Spleen (tissue), 11 donors: ENCODE measurements at regions not wholly inside any gene's neighbourhood (a gene's known extent, or its start where the extent isn't known, plus 50 kb on each side); places are given as distances from the start of the nearest gene placed in this dataset.

ENCODE experiments used
- DNase-seq: peaks from one replicate; pipeline ENCODE4 v3.0.0-alpha.2; 2020
- H3K27ac ChIP-seq, 8 donors: fragments of 200-600 bp; sonication (generic) in 7 of 8; 1 replicate in 4 of 8; 2 replicates in 4 of 8; pipeline versions ENCODE4 v1.5.0 to v1.8.0; 2016 to 2021; ENCODE audit warnings: inconsistent platforms in 4 of 8, mild to moderate bottlenecking in 4 of 8, moderate library complexity in 1 of 8
- H3K27me3 ChIP-seq, 7 donors: fragments of 200-600 bp; sonication (generic) in 6 of 7; replicated peaks in 1 of 7; 1 replicate in 4 of 7; 2 replicates in 3 of 7; pipeline versions ENCODE4 v1.5.0 to v1.8.0; 2016 to 2021; ENCODE audit warnings: inconsistent platforms in 3 of 7, mild to moderate bottlenecking in 1 of 7
- H3K36me3 ChIP-seq, 6 donors: fragments of 200-600 bp; sonication (generic) in 5 of 6; 1 replicate in 4 of 6; 2 replicates in 2 of 6; pipeline versions ENCODE4 v1.5.0 to v1.8.0; 2016 to 2021; ENCODE audit warnings: inconsistent platforms in 2 of 6
- H3K4me1 ChIP-seq, 6 donors: fragments of 200-600 bp; sonication (generic) in 5 of 6; 1 replicate in 3 of 6; 2 replicates in 3 of 6; pipeline versions ENCODE4 v1.5.0 to v1.8.0; 2016 to 2021; ENCODE audit warnings: inconsistent platforms in 3 of 6
- H3K4me3 ChIP-seq, 8 donors: fragments of 200-600 bp; sonication (generic) in 7 of 8; 1 replicate in 4 of 8; 2 replicates in 4 of 8; pipeline versions ENCODE4 v1.5.0 to v1.8.0; 2016 to 2021; ENCODE audit warnings: inconsistent platforms in 4 of 8, mild to moderate bottlenecking in 4 of 8, moderate library complexity in 2 of 8
- H3K9me3 ChIP-seq, 8 donors: fragments of 200-600 bp; sonication (generic) in 7 of 8; 1 replicate in 4 of 8; 2 replicates in 4 of 8; pipeline versions ENCODE4 v1.5.0 to v1.8.0; 2016 to 2021; ENCODE audit warnings: inconsistent platforms in 4 of 8
- POLR2A ChIP-seq, 3 donors: fragments of 450-650 bp; IDR thresholded peaks; one replicate each; pipeline ENCODE4 v1.5.1; 2017; ENCODE audit warnings: antibody characterized with exemption in 3 of 3, mild to moderate bottlenecking in 1 of 3
- POLR2AphosphoS5 ChIP-seq, 3 donors: sonication (generic); formaldehyde crosslinking; IDR thresholded peaks; one replicate each; pipeline ENCODE4 v1.5.1; 2017; ENCODE audit warnings: antibody characterized with exemption in 3 of 3
- WGBS, 5 donors: extraction: QIAGEN DNeasy Blood & Tissue Kit in 3 of 5; methylation state at CpG; one replicate each; pipeline versions ENCODE4 v1.1.5 to v1.1.7; 2013 to 2018; 5-methylcytosine and 5-hydroxymethylcytosine counted together
- intact Hi-C: fragments of 100-400 bp; cut with DNase I; formaldehyde crosslinking; loops from one replicate; pipeline ENCODE4 v1.15.0; 2023; ENCODE audit warnings: low total_unique reads
- TF ChIP-seq, protein P1 (sequence below), 11 experiments: fragments of 200-600 bp in 7 of 11; fragments of 450-650 bp in 4 of 11; sonication (generic) in 4 of 11; IDR thresholded peaks in 8 of 11; conservative IDR thresholded peaks in 3 of 11; 1 replicate in 7 of 11; 2 replicates in 4 of 11; pipeline versions ENCODE4 v1.4.0 to v1.8.0; 2016 to 2021; ENCODE audit warnings: antibody characterized with exemption in 11 of 11, inconsistent platforms in 4 of 11, mild to moderate bottlenecking in 1 of 11
- donor health status: healthy with polysubstance abuse.
- donor health status: DM: no; HTN: no; CAD: no; lungs with moderate emphysema.
- donor health status: DM: no; HTN: no; CAD: no.
- donor health status: Bipolar disorder and iron deficiency.
- donor health status: healthy.
- donor health status: DM: no; HTN: no; CAD: no.
- donor health status: DM: yes; HTN: yes; CAD: no.

- intact Hi-C loops = no loop called here
- no peak overlapping the region for H3K4me3 ChIP-seq
- H3K27me3 ChIP-seq = peaks cover 0 to 5% (median 0%) of the 10 kb centered on the region in 7 donors
- H3K36me3 ChIP-seq = no peaks in the 10 kb centered on the region
- no peak overlapping the region for H3K27ac ChIP-seq
- no peaks in the 10 kb centered on the region for H3K4me1 ChIP-seq
- TF ChIP-seq POLR2A (IDR thresholded peaks at IDR 0.05) (no peak), POLR2AphosphoS5 (IDR thresholded peaks at IDR 0.05) (no peak)
- TF ChIP-seq, protein P1, sequence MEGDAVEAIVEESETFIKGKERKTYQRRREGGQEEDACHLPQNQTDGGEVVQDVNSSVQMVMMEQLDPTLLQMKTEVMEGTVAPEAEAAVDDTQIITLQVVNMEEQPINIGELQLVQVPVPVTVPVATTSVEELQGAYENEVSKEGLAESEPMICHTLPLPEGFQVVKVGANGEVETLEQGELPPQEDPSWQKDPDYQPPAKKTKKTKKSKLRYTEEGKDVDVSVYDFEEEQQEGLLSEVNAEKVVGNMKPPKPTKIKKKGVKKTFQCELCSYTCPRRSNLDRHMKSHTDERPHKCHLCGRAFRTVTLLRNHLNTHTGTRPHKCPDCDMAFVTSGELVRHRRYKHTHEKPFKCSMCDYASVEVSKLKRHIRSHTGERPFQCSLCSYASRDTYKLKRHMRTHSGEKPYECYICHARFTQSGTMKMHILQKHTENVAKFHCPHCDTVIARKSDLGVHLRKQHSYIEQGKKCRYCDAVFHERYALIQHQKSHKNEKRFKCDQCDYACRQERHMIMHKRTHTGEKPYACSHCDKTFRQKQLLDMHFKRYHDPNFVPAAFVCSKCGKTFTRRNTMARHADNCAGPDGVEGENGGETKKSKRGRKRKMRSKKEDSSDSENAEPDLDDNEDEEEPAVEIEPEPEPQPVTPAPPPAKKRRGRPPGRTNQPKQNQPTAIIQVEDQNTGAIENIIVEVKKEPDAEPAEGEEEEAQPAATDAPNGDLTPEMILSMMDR (IDR thresholded peaks at IDR 0.05 in 8 of 11, conservative IDR thresholded peaks at IDR 0.05 in 3 of 11) = no peak
- DNase-seq = no peak
- 41 to 51% (median 45%) methylated on average over 3 of the region's 3 CpGs for WGBS, 5 donors
- H3K9me3 ChIP-seq = peaks cover 0 to 13% (median 0%) of the 10 kb centered on the region in 8 donors
These were observed 288.9 kb upstream of the CDH4 start for GRCh38 chr20:60963146-60963545.

GRCh38 chr20:60964911-60965310 lies 287.1 kb upstream of the CDH4 start:
- 84 to 93% (median 87%) methylated on average over 4 of the region's 4 CpGs for WGBS, 5 donors
- no peaks in the 10 kb centered on the region for H3K36me3 ChIP-seq
- peaks cover 0 to 5% (median 0%) of the 10 kb centered on the region in 7 donors for H3K27me3 ChIP-seq
- no peaks in the 10 kb centered on the region for H3K4me1 ChIP-seq
- TF ChIP-seq POLR2A (IDR thresholded peaks at IDR 0.05) = no peak
- TF ChIP-seq, protein P1 (IDR thresholded peaks at IDR 0.05 in 8 of 11, conservative IDR thresholded peaks at IDR 0.05 in 3 of 11) = no peak
- no peak for TF ChIP-seq POLR2AphosphoS5 (IDR thresholded peaks at IDR 0.05)
- intact Hi-C loops = no loop called here
- H3K27ac ChIP-seq = no peak overlapping the region
- peaks cover 0 to 10% (median 0%) of the 10 kb centered on the region in 8 donors for H3K9me3 ChIP-seq
- DNase-seq = no peak
- H3K4me3 ChIP-seq = no peak overlapping the region

DNA sequence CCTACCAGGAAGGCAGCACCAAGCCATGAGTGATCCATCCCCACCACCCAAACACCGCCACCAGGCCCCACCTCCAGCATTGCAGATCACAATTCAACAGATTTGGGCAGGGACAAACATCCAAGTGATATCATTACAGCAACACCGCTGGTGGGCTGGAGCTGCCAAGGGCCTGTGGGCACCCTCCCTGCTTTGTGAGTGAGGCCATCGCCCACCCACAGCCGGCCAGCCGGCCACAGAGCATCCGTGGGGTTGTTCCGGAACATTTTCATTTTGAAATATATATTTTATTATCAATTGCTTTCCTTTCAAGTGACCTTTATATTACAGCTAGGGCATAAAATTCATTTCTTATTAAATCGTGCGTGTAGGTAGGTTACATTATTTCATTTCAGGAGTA lies 286.0 kb upstream of the CDH4 start:
- Histone ChIP-seq H3K4me1 (no peaks in the 10 kb centered on the region), H3K36me3 (no peaks in the 10 kb centered on the region), H3K27me3 (peaks cover 0 to 5% (median 0%) of the 10 kb centered on the region in 7 donors), H3K9me3 (peaks cover 0 to 10% (median 0%) of the 10 kb centered on the region in 8 donors), H3K4me3 (no peak overlapping the region), H3K27ac (no peak overlapping the region)
- intact Hi-C loops = no loop called here
- 73 to 83% (median 81%) methylated on average over 9 of the region's 9 CpGs for WGBS, 5 donors
- no peak for TF ChIP-seq POLR2AphosphoS5 (IDR thresholded peaks at IDR 0.05)
- no peak for TF ChIP-seq POLR2A (IDR thresholded peaks at IDR 0.05)
- TF ChIP-seq, protein P1 (IDR thresholded peaks at IDR 0.05 in 8 of 11, conservative IDR thresholded peaks at IDR 0.05 in 3 of 11) = no peak
- no peak for DNase-seq

GRCh38 chr20:60966766-60967165 lies 285.3 kb upstream of the CDH4 start:
- no peak for DNase-seq
- no peak overlapping the region for H3K4me3 ChIP-seq
- intact Hi-C loops = no loop called here
- no peak overlapping the region for H3K27ac ChIP-seq
- 86 to 92% (median 90%) methylated on average over 19 of the region's 19 CpGs for WGBS, 5 donors
- no peaks in the 10 kb centered on the region for H3K36me3 ChIP-seq
- TF ChIP-seq, protein P1 (IDR thresholded peaks at IDR 0.05 in 8 of 11, conservative IDR thresholded peaks at IDR 0.05 in 3 of 11) = no peak
- no peak for TF ChIP-seq POLR2A (IDR thresholded peaks at IDR 0.05)
- no peak for TF ChIP-seq POLR2AphosphoS5 (IDR thresholded peaks at IDR 0.05)
- H3K9me3 ChIP-seq = peaks cover 0 to 10% (median 0%) of the 10 kb centered on the region in 8 donors
- H3K27me3 ChIP-seq = peaks cover 0 to 5% (median 0%) of the 10 kb centered on the region in 7 donors
- H3K4me1 ChIP-seq = no peaks in the 10 kb centered on the region
